ENCODE measurements at regions not wholly inside any gene's neighbourhood (a gene's known extent, or its start where the extent isn't known, plus 50 kb on each side); places are given as distances from the start of the nearest gene placed in this dataset.
A peak's percentile ranks its signal among the peaks of the same experiment; 100 is the strongest.
"Not testable (repeated sequence)": the region's sequence is repeated elsewhere in the genome, so short reads cannot be mapped to it uniquely, and the experiment has no call there.

- ATAC-seq = no peak
- DNase-seq = no peak
- intact Hi-C loops (cut with DNase I, micrococcal nuclease) = no loop called here
Measured at GRCh38 chr10:59012839-59013238, 163.6 kb upstream of the PHYHIPL start.

- DNase-seq (no peak), ATAC-seq (no peak)
- intact Hi-C loops (cut with DNase I, micrococcal nuclease) = no loop called here
Measured at GRCh38 chr10:59016043-59016442, 160.4 kb upstream of the PHYHIPL start.

- DNase-seq = no peak
- no peak for ATAC-seq
- intact Hi-C loops (cut with DNase I, micrococcal nuclease) = no loop called here
Measured at GRCh38 chr10:59018977-59019376, 157.5 kb upstream of the PHYHIPL start.

GRCh38 chr10:59019603-59020002, 156.8 kb upstream of the PHYHIPL start:
- intact Hi-C loops (cut with DNase I, micrococcal nuclease) = no loop called here
- no peak for ATAC-seq
- DNase-seq = no peak

GRCh38 chr10:59020502-59020901, 155.9 kb upstream of the PHYHIPL start:
- DNase-seq (no peak), ATAC-seq (no peak)
- intact Hi-C loops (cut with DNase I, micrococcal nuclease) = no loop called here

- ATAC-seq (no peak), DNase-seq (no peak)
- intact Hi-C loops (cut with DNase I, micrococcal nuclease) = no loop called here
Measured at GRCh38 chr10:59025981-59026765, 150.3 kb upstream of the PHYHIPL start.

GRCh38 chr10:59027975-59028655, 148.3 kb upstream of the PHYHIPL start:
- DNase-seq (no peak), ATAC-seq (no peak)
- intact Hi-C loops (cut with DNase I, micrococcal nuclease) = no loop called here

GRCh38 chr10:59033622-59034021, 142.8 kb upstream of the PHYHIPL start:
- intact Hi-C loops (cut with DNase I, micrococcal nuclease) = no loop called here
- ATAC-seq (no peak), DNase-seq (no peak)

GRCh38 chr10:59036311-59037017, 140.0 kb upstream of the PHYHIPL start:
- no peak for DNase-seq
- intact Hi-C loops (cut with DNase I, micrococcal nuclease) = no loop called here
- ATAC-seq = no peak

GRCh38 chr10:59037018-59037389, 139.4 kb upstream of the PHYHIPL start:
- ATAC-seq (no peak), DNase-seq (no peak)
- intact Hi-C loops (cut with DNase I, micrococcal nuclease) = no loop called here

GRCh38 chr10:59037506-59037905, 138.9 kb upstream of the PHYHIPL start:
- peak; percentile 46 for ATAC-seq
- intact Hi-C loops (cut with DNase I, micrococcal nuclease) = no loop called here
- DNase-seq = no peak

- ATAC-seq; intact Hi-C loops (cut with DNase I, micrococcal nuclease); DNase-seq: not testable (repeated sequence)
Measured at GRCh38 chr10:59043358-59043757, 133.1 kb upstream of the PHYHIPL start.

- intact Hi-C loops (cut with DNase I, micrococcal nuclease) = no loop called here
- DNase-seq (no peak), ATAC-seq (peak; percentile 70)
Measured at GRCh38 chr10:59047180-59047579, 129.3 kb upstream of the PHYHIPL start.

GRCh38 chr10:59047957-59048618, 128.4 kb upstream of the PHYHIPL start:
- no peak for DNase-seq
- intact Hi-C loops (cut with DNase I, micrococcal nuclease) = no loop called here
- ATAC-seq = no peak

- ATAC-seq; DNase-seq; intact Hi-C loops (cut with DNase I, micrococcal nuclease): not testable (repeated sequence)
Measured at GRCh38 chr10:59053502-59053901, 122.9 kb upstream of the PHYHIPL start.

GRCh38 chr10:59055045-59055444, 121.4 kb upstream of the PHYHIPL start:
- ATAC-seq = no peak
- intact Hi-C loops (cut with DNase I, micrococcal nuclease) = no loop called here

GRCh38 chr10:59057345-59057744, 119.1 kb upstream of the PHYHIPL start:
- intact Hi-C loops (cut with DNase I, micrococcal nuclease) = no loop called here
- DNase-seq (no peak), ATAC-seq (no peak)

More at GRCh38 chr10:59055045-59055444, 121.4 kb upstream of the PHYHIPL start:
- no peak for DNase-seq

GRCh38 chr10:59060852-59061251, 115.6 kb upstream of the PHYHIPL start:
- DNase-seq = no peak
- ATAC-seq = no peak
- intact Hi-C loops (cut with DNase I, micrococcal nuclease) = no loop called here

GRCh38 chr10:59063491-59063890, 113.0 kb upstream of the PHYHIPL start:
- DNase-seq = no peak
- ATAC-seq = no peak
- intact Hi-C loops (cut with DNase I, micrococcal nuclease) = no loop called here

All from left colon (tissue), 2 donors.